ENCODE measurements at regions not wholly inside any gene's neighbourhood (a gene's known extent, or its start where the extent isn't known, plus 50 kb on each side); places are given as distances from the start of the nearest gene placed in this dataset.
A peak's percentile ranks its signal among the peaks of the same experiment; 100 is the strongest.
"Not testable (repeated sequence)": the region's sequence is repeated elsewhere in the genome, so short reads cannot be mapped to it uniquely, and the experiment has no call there.

- H3K36me3 Mint-ChIP-seq: no peaks in the 10 kb centered on the region
- no peak overlapping the region for H3K4me3 Mint-ChIP-seq
- no peak overlapping the region for H3K27ac Mint-ChIP-seq
- CTCF ChIA-PET: interaction anchor here (1.6 to 2.5 kb wide), 3 partner anchors 9 to 186 kb away, joined by 3 to 7 read pairs (median 4); no protein-coding TSS in a partner anchor
- no peaks in the 10 kb centered on the region for H3K4me1 Mint-ChIP-seq
- H3K27me3 Mint-ChIP-seq: peaks cover 49% of the 10 kb centered on the region
- no peak for DNase-seq
- no peaks in the 10 kb centered on the region for H3K9me3 Mint-ChIP-seq
These were observed 51.2 kb upstream of the LBX1 start for GRCh38 chr10:101280511-101280910.

GRCh38 chr10:101280921-101281320 is 51.7 kb upstream of the LBX1 start:
- DNase-seq, H3K4me3 Mint-ChIP-seq, H3K9me3 Mint-ChIP-seq, H3K27ac Mint-ChIP-seq, H3K4me1 Mint-ChIP-seq, H3K36me3 Mint-ChIP-seq: not testable (repeated sequence)
- CTCF ChIA-PET: interaction anchor here (0.5 to 2.5 kb wide), 4 partner anchors 10 to 204 kb away, joined by 3 to 7 read pairs (median 4); no protein-coding TSS in a partner anchor
- H3K27me3 Mint-ChIP-seq: peaks cover 54% of the 10 kb centered on the region

GRCh38 chr10:101282947-101283346 is 53.7 kb upstream of the LBX1 start:
- H3K27me3 Mint-ChIP-seq: peaks cover 69% of the 10 kb centered on the region
- no peak for DNase-seq

GRCh38 chr10:101283762-101284100 is 54.5 kb upstream of the LBX1 start:
- peaks cover 77% of the 10 kb centered on the region for H3K27me3 Mint-ChIP-seq
- no peak for DNase-seq
- CTCF ChIA-PET: no interaction called here
- no peaks in the 10 kb centered on the region for H3K36me3 Mint-ChIP-seq
- H3K4me3 Mint-ChIP-seq: no peak overlapping the region
- H3K4me1 Mint-ChIP-seq: no peaks in the 10 kb centered on the region
- no peak overlapping the region for H3K27ac Mint-ChIP-seq
- H3K9me3 Mint-ChIP-seq: no peaks in the 10 kb centered on the region

More at GRCh38 chr10:101282947-101283346, 53.7 kb upstream of the LBX1 start:
- Mint-ChIP-seq H3K9me3 (no peaks in the 10 kb centered on the region), H3K4me3 (no peak overlapping the region), H3K4me1 (no peaks in the 10 kb centered on the region), H3K27ac (no peak overlapping the region), H3K36me3 (no peaks in the 10 kb centered on the region)
- CTCF ChIA-PET: interaction anchor here (2.5 kb wide), 1 partner anchor 12 kb away, joined by 7 read pairs; no protein-coding TSS in a partner anchor

GRCh38 chr10:101284101-101284743 is 55.0 kb upstream of the LBX1 start:
- no peak for DNase-seq
- Mint-ChIP-seq H3K4me1 (no peaks in the 10 kb centered on the region), H3K9me3 (no peaks in the 10 kb centered on the region), H3K27ac (no peak overlapping the region), H3K27me3 (peaks cover 82% of the 10 kb centered on the region), H3K4me3 (no peak overlapping the region), H3K36me3 (no peaks in the 10 kb centered on the region)
- CTCF ChIA-PET: interaction anchor here (0.9 kb wide), 1 partner anchor 11 kb away, joined by 4 read pairs; no protein-coding TSS in a partner anchor

- Mint-ChIP-seq H3K4me1 (no peaks in the 10 kb centered on the region), H3K9me3 (no peaks in the 10 kb centered on the region), H3K4me3 (no peak overlapping the region), H3K36me3 (no peaks in the 10 kb centered on the region), H3K27me3 (peaks cover 88% of the 10 kb centered on the region), H3K27ac (peak overlapping the region; percentile 37)
- CTCF ChIA-PET: interaction anchor here (0.6 to 1.4 kb wide), 3 partner anchors 9 to 139 kb away, joined by 3 to 4 read pairs (median 3); no protein-coding TSS in a partner anchor
- DNase-seq: no peak
These were observed 55.6 kb upstream of the LBX1 start for GRCh38 chr10:101284744-101285463.

- Mint-ChIP-seq H3K4me1 (no peaks in the 10 kb centered on the region), H3K4me3 (no peak overlapping the region), H3K27ac (no peak overlapping the region), H3K36me3 (no peaks in the 10 kb centered on the region), H3K9me3 (no peaks in the 10 kb centered on the region), H3K27me3 (peaks cover 95% of the 10 kb centered on the region)
- DNase-seq: no peak
- CTCF ChIA-PET: interaction anchor here (0.6 to 1.4 kb wide), 2 partner anchors 9 to 139 kb away, joined by 3 read pairs; no protein-coding TSS in a partner anchor
These were observed 56.3 kb upstream of the LBX1 start for GRCh38 chr10:101285519-101286070.

- Mint-ChIP-seq H3K4me1 (no peaks in the 10 kb centered on the region), H3K27ac (no peak overlapping the region), H3K4me3 (no peak overlapping the region), H3K36me3 (no peaks in the 10 kb centered on the region), H3K9me3 (no peaks in the 10 kb centered on the region), H3K27me3 (peaks cover 97% of the 10 kb centered on the region)
- DNase-seq: no peak
- CTCF ChIA-PET: interaction anchor here (1.2 kb wide), 1 partner anchor 72 kb away, joined by 11 read pairs; no protein-coding TSS in a partner anchor
These were observed 57.2 kb upstream of the LBX1 start for GRCh38 chr10:101286248-101287046.

GRCh38 chr10:101287183-101287996 is 58.1 kb upstream of the LBX1 start:
- H3K27ac Mint-ChIP-seq: no peak overlapping the region
- H3K36me3 Mint-ChIP-seq: no peaks in the 10 kb centered on the region
- no peak overlapping the region for H3K4me3 Mint-ChIP-seq
- DNase-seq: no peak
- H3K4me1 Mint-ChIP-seq: peaks cover 4% of the 10 kb centered on the region
- peaks cover 98% of the 10 kb centered on the region for H3K27me3 Mint-ChIP-seq
- CTCF ChIA-PET: interaction anchor here (0.6 to 5.2 kb wide), 8 partner anchors 12 to 244 kb away, joined by 3 to 26 read pairs (median 7); no protein-coding TSS in a partner anchor
- H3K9me3 Mint-ChIP-seq: no peaks in the 10 kb centered on the region

- Mint-ChIP-seq H3K4me3 (no peak overlapping the region), H3K4me1 (peaks cover 4% of the 10 kb centered on the region), H3K27me3 (peaks cover 98% of the 10 kb centered on the region), H3K36me3 (no peaks in the 10 kb centered on the region), H3K27ac (no peak overlapping the region), H3K9me3 (no peaks in the 10 kb centered on the region)
- DNase-seq: no peak
- CTCF ChIA-PET: interaction anchor here (1.4 to 5.2 kb wide), 6 partner anchors 11 to 245 kb away, joined by 3 to 26 read pairs (median 7); no protein-coding TSS in a partner anchor
These were observed 58.9 kb upstream of the LBX1 start for GRCh38 chr10:101287997-101288635.

- H3K4me1 Mint-ChIP-seq: peaks cover 4% of the 10 kb centered on the region
- H3K27me3 Mint-ChIP-seq: peaks cover 100% of the 10 kb centered on the region
- CTCF ChIA-PET: interaction anchor here (1.7 to 5.2 kb wide), 3 partner anchors 17 to 155 kb away, joined by 7 to 26 read pairs (median 9); no protein-coding TSS in a partner anchor
- no peaks in the 10 kb centered on the region for H3K9me3 Mint-ChIP-seq
- no peak for DNase-seq
- H3K27ac Mint-ChIP-seq: no peak overlapping the region
- H3K4me3 Mint-ChIP-seq: no peak overlapping the region
- no peaks in the 10 kb centered on the region for H3K36me3 Mint-ChIP-seq
These were observed 60.3 kb upstream of the LBX1 start for GRCh38 chr10:101289541-101289940.

- CTCF ChIA-PET: interaction anchor here (0.7 to 5.2 kb wide), 7 partner anchors 10 to 265 kb away, joined by 3 to 26 read pairs (median 3); partner anchors contain the start of gene LBX1
- peaks cover 4% of the 10 kb centered on the region for H3K4me1 Mint-ChIP-seq
- DNase-seq: no peak
- H3K27ac Mint-ChIP-seq: no peak overlapping the region
- H3K36me3 Mint-ChIP-seq: no peaks in the 10 kb centered on the region
- H3K27me3 Mint-ChIP-seq: peaks cover 100% of the 10 kb centered on the region
- no peaks in the 10 kb centered on the region for H3K9me3 Mint-ChIP-seq
- no peak overlapping the region for H3K4me3 Mint-ChIP-seq
These were observed 61.2 kb upstream of the LBX1 start for GRCh38 chr10:101290431-101290830.

All from activated naive CD4-positive, alpha-beta T cell treated with anti-CD3 and anti-CD28 coated beads, Interleukin-2, amount 10 ng/mL, durations not matched to agents 7 days and 5 days (primary cell).